ENCODE measurements at regions not wholly inside any gene's neighbourhood (a gene's known extent, or its start where the extent isn't known, plus 50 kb on each side); places are given as distances from the start of the nearest gene placed in this dataset.

GRCh38 chr4:28443801-28444412 lies 1583.3 kb downstream of the STIM2 start:
- POLR2A ChIA-PET = no interaction called here
- TF ChIP-seq CTCF (IDR thresholded peaks at IDR 0.05; ENCODE audit: insufficient read depth, low read length, missing control alignments) = no peak
- CTCF ChIA-PET = no interaction called here
- no peak for DNase-seq (ENCODE audit: low read depth, low spot score)
- no peak overlapping the region for H3K4me3 ChIP-seq (ENCODE audit: low read depth, low read length)

GRCh38 chr4:28444886-28445496 lies 1584.3 kb downstream of the STIM2 start:
- H3K4me3 ChIP-seq (ENCODE audit: low read depth, low read length) = no peak overlapping the region
- no peak for TF ChIP-seq CTCF (IDR thresholded peaks at IDR 0.05; ENCODE audit: insufficient read depth, low read length, missing control alignments)
- ChIA-PET CTCF (no interaction called here), POLR2A (no interaction called here)
- DNase-seq (ENCODE audit: low read depth, low spot score) = no peak

- TF ChIP-seq CTCF (IDR thresholded peaks at IDR 0.05; ENCODE audit: insufficient read depth, low read length, missing control alignments) = no peak
- H3K4me3 ChIP-seq (ENCODE audit: low read depth, low read length) = no peak overlapping the region
- ChIA-PET CTCF (no interaction called here), POLR2A (no interaction called here)
- DNase-seq (ENCODE audit: low read depth, low spot score) = no peak
Observed at GRCh38 chr4:28449085-28449484, 1588.4 kb downstream of the STIM2 start.

- CTCF ChIA-PET = no interaction called here
Observed at GRCh38 chr4:28451346-28451745, 1590.7 kb downstream of the STIM2 start.

GRCh38 chr4:28462766-28463700 lies 1602.4 kb downstream of the STIM2 start:
- H3K4me3 ChIP-seq (ENCODE audit: low read depth, low read length) = no peak overlapping the region
- POLR2A ChIA-PET = no interaction called here
- no peak for DNase-seq (ENCODE audit: low read depth, low spot score)

More at GRCh38 chr4:28451346-28451745, 1590.7 kb downstream of the STIM2 start:
- no peak for DNase-seq (ENCODE audit: low read depth, low spot score)
- POLR2A ChIA-PET = no interaction called here
- no peak overlapping the region for H3K4me3 ChIP-seq (ENCODE audit: low read depth, low read length)
- TF ChIP-seq CTCF (IDR thresholded peaks at IDR 0.05; ENCODE audit: insufficient read depth, low read length, missing control alignments) = no peak

More at GRCh38 chr4:28462766-28463700, 1602.4 kb downstream of the STIM2 start:
- TF ChIP-seq CTCF (IDR thresholded peaks at IDR 0.05; ENCODE audit: insufficient read depth, low read length, missing control alignments) = no peak
- CTCF ChIA-PET = interaction anchor here (1.2 to 1.9 kb wide), 2 partner anchors 10 to 40 kb away, joined by 3 to 8 read pairs; no protein-coding TSS in a partner anchor
